Urinary bladder (tissue), 3 donors: ENCODE measurements at regions not wholly inside any gene's neighbourhood (a gene's known extent, or its start where the extent isn't known, plus 50 kb on each side); places are given as distances from the start of the nearest gene placed in this dataset.

Source experiments
- DNase-seq: peaks from one replicate; pipeline ENCODE4 v3.0.0-alpha.2; 2015; ENCODE audit errors: extremely low spot score
- H3K27ac ChIP-seq: one replicate; pipeline ENCODE4 v1.5.1; 2013; ENCODE audit warnings: low read depth, mild to moderate bottlenecking, moderate library complexity
- H3K36me3 ChIP-seq: one replicate; pipeline ENCODE4 v1.6.1; 2013; ENCODE audit warnings: mild to moderate bottlenecking, moderate library complexity; ENCODE audit not compliant: insufficient read depth
- H3K4me1 ChIP-seq: one replicate; pipeline ENCODE4 v1.6.1; 2013; ENCODE audit warnings: mild to moderate bottlenecking, moderate library complexity; ENCODE audit not compliant: insufficient read depth
- H3K4me3 ChIP-seq: one replicate; pipeline ENCODE4 v1.5.1; 2013; ENCODE audit warnings: low read depth, low read length
- WGBS: extraction: QIAGEN DNeasy Blood & Tissue Kit; methylation state at CpG from one replicate; pipeline ENCODE4 v1.1.7; 2013; 5-methylcytosine and 5-hydroxymethylcytosine counted together
- donor health status: healthy with polysubstance abuse.
- donor health status: healthy.

- DNase-seq: no peak
- H3K27ac ChIP-seq: no peak overlapping the region
- H3K36me3 ChIP-seq: no peaks in the 10 kb centered on the region
- H3K4me1 ChIP-seq: no peaks in the 10 kb centered on the region
- 28% methylated on average over 6 of the region's 6 CpGs for WGBS
- no peak overlapping the region for H3K4me3 ChIP-seq
Measured at GRCh38 chr10:130545122-130545521, 408.9 kb downstream of the GLRX3 start.

- 65% methylated on average over 8 of the region's 8 CpGs for WGBS
- DNase-seq: no peak
- Histone ChIP-seq H3K4me1 (no peaks in the 10 kb centered on the region), H3K27ac (no peak overlapping the region), H3K36me3 (no peaks in the 10 kb centered on the region), H3K4me3 (no peak overlapping the region)
Measured at GRCh38 chr10:130545697-130546096, 409.5 kb downstream of the GLRX3 start.

DNA sequence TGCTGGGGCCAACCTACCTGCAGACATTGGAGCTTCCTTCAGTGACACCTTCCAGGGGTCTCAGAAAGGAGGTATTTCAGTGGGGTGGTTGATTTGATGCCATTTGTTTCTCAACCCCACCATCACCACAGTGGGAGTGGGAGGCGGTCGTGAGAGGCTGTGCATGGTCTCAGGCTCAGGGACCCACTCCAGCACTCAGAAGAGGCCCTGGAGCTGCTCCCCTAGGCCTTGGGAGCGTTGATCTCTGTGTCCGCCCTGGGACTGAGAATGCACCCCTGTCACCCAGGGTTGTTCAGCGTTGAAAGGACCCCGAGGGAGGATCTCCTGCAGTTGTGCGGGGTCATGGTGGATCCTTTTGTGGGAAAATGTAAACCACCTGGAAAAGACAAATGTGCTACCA is 410.6 kb downstream of the GLRX3 start:
- Histone ChIP-seq H3K27ac (no peak overlapping the region), H3K36me3 (no peaks in the 10 kb centered on the region), H3K4me1 (no peaks in the 10 kb centered on the region), H3K4me3 (no peak overlapping the region)
- 78% methylated on average over 7 of the region's 7 CpGs for WGBS
- no peak for DNase-seq

DNA sequence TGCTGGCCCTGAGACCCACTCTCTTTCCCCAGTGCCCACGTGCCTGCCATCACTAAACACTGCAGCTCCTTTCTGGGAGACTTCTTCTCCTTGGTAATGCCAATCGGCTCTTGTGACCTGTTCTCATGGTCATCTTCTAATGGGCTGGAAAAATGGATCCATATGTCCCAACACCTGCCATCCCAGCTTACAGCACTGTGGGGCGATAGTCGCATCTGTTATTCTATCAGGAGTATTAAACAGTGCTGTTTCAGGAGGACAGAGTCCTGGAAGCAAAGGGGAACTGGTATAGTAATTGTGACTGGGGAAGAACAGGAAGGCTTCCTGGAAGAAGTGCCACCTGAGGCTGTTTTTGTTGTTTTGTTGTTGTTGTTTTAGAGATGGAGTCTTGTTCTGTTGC is 411.2 kb downstream of the GLRX3 start:
- DNase-seq: no peak
- Histone ChIP-seq H3K36me3 (no peaks in the 10 kb centered on the region), H3K4me1 (no peaks in the 10 kb centered on the region), H3K4me3 (no peak overlapping the region), H3K27ac (no peak overlapping the region)
- WGBS: 63% methylated on average over 4 of the region's 4 CpGs

GRCh38 chr10:130550952-130551674 is 414.9 kb downstream of the GLRX3 start:
- Histone ChIP-seq H3K4me1 (no peaks in the 10 kb centered on the region), H3K4me3 (no peak overlapping the region), H3K36me3 (no peaks in the 10 kb centered on the region), H3K27ac (no peak overlapping the region)
- no peak for DNase-seq
- WGBS: 85% methylated on average over 21 of the region's 21 CpGs

- Histone ChIP-seq H3K36me3 (no peaks in the 10 kb centered on the region), H3K4me1 (no peaks in the 10 kb centered on the region), H3K27ac (no peak overlapping the region), H3K4me3 (no peak overlapping the region)
- 90% methylated on average over 7 of the region's 7 CpGs for WGBS
- no peak for DNase-seq
Measured at GRCh38 chr10:130551676-130552075, 415.5 kb downstream of the GLRX3 start.

DNA sequence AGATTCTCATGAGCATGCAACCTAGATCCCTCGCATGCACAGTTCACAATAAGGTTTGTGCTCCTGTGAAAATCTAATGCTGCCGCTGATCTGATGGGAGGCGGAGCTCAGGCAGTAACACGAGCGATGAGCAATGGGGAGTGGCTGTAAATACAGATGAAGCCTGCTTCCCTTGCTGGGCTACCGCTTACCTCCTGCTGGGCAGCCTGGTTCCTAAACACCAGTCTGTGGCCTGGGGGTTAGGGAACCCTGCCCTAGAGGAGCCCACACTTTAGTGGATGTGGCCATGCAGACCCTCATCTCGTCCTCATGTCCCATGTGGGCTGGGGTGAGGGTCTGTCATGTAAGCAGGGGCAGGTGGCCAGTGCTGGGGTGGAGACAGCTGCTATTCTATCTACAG is 417.6 kb downstream of the GLRX3 start:
- DNase-seq: no peak
- WGBS: 40% methylated on average over 7 of the region's 7 CpGs
- H3K36me3 ChIP-seq: no peaks in the 10 kb centered on the region

DNA sequence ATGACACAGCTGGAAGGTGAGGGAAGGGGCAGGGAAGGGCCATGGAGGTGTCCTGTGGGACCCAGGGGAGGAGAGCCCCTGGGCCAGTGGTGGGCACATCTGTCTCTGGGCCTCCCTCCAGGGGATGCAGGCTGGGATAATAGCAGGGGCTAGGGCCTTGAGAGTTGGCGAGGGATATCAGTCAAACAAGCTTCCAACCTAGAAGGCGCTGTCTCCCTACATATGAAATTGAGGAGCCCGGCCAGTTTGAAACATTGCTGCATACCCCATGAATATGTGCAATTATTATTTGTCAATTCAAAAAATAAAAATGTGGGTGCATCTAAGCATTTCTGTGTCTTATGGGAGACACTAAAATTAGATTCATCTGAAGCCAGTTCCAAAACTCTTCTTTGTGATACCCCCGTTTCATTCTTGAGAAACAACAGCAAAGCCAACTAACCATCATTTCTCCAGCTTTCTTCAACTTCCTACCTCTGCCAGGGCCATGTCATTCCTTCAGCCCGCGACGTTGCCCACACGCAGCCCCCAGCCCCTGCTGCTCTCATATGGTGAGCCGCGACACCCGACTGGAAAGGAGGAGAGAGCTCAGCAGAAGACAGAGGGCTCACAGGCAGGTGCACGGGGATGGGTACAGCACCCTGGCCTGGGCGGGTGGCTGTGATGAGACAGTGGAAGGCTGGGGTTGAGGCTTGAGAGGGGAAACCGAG is 418.7 kb downstream of the GLRX3 start:
- H3K4me3 ChIP-seq: no peak overlapping the region
- no peak overlapping the region for H3K27ac ChIP-seq
- DNase-seq: no peak
- WGBS: 82% methylated on average over 14 of the region's 14 CpGs
- no peaks in the 10 kb centered on the region for H3K36me3 ChIP-seq
- no peaks in the 10 kb centered on the region for H3K4me1 ChIP-seq

More for the DNA sequence above, 417.6 kb downstream of the GLRX3 start:
- Histone ChIP-seq H3K4me3 (no peak overlapping the region), H3K4me1 (no peaks in the 10 kb centered on the region), H3K27ac (no peak overlapping the region)

- WGBS: 85% methylated on average over 7 of the region's 7 CpGs
- Histone ChIP-seq H3K4me1 (no peaks in the 10 kb centered on the region), H3K4me3 (no peak overlapping the region), H3K36me3 (no peaks in the 10 kb centered on the region), H3K27ac (no peak overlapping the region)
- no peak for DNase-seq
Measured at GRCh38 chr10:130555411-130555750, 419.2 kb downstream of the GLRX3 start.

DNA sequence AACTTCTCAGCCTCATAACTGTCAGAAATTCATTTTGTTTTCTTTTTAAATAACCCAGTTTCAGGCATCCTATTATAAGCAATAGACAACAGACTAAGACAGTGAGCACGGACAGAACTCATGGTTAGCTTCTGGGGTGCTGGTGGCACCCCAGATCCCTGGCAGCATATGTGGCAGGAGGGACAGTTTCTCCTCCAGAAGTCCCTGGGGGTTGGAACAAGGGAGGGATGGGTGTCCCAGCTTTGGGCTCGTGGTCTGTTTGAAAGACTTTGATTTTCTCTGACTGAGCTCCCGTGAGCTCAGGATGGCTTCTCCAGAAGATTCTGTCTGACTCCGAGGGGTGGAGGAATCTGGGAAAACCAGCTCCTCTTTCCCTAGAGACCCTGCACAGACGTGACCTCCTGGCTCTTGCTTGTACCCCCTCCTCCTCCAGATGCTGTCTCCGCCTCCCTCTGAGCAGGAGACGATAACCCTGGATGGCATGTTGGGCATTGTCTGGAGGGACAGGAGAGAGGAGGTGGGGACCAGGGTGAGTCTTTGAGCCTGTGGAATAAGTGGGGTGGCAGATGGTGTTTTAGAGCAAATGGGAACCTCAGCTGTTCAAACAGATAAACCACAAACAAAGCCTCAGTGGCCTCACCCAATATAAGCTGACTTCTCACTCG is 421.1 kb downstream of the GLRX3 start:
- H3K4me1 ChIP-seq: no peaks in the 10 kb centered on the region
- H3K36me3 ChIP-seq: no peaks in the 10 kb centered on the region
- no peak overlapping the region for H3K4me3 ChIP-seq
- 66% methylated on average over 8 of the region's 8 CpGs for WGBS
- DNase-seq: no peak
- no peak overlapping the region for H3K27ac ChIP-seq

DNA sequence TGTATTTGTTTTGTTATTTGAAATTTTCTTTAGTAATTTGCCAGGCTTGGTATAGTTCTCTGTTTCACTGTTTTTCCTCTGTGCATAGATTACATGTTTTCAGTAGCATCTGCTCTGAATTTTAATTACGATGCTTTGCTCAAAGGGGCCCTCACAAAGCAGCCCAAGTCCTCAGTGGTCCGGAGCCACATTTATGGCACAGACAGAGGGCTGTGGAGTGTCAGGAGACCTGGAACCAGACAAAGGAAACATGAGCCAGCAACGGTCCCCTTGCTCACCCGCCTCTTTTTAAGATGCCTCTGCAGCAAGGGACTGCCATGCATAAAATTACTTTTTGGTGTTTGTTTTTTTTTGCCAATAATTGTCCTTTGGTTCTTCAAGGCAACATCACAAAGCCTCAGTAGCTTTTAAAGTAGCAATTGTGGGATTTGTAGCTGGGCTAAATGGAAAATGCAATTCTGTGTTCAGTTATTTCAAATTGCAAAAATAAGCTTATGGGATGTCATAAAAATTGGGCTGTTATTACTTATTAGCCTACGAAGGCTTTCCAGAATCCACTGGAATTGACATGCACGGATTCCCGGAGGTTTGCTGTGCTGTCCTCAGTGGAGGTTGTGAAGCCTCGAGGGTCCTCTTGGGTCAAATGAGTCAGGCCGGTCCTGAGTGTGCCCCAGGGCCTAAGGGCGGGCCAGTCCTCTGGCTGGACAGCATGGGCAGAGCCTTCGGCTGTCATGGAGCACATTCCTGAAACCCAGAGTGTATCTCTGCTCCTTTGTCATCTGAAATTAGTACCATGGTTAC is 422.8 kb downstream of the GLRX3 start:
- Histone ChIP-seq H3K27ac (no peak overlapping the region), H3K36me3 (no peaks in the 10 kb centered on the region), H3K4me3 (no peak overlapping the region), H3K4me1 (no peaks in the 10 kb centered on the region)
- no peak for DNase-seq
- 52% methylated on average over 11 of the region's 11 CpGs for WGBS

DNA sequence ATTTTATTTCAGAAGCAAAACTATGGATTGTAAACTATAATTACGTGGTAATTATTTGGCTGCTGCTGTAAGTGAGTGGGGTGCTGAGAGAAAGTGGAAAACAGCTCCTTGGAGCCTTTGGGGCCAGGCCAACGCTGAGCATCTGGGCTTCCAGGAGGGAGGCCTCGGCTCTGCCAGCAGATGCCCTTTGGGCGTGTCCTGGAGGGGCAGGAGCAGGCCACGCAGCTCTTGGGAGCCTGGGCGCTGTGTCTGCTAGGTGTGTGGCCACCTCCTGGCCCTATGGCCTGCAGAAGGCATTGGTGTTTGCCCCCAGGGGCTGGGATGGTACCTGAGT is 423.3 kb downstream of the GLRX3 start:
- DNase-seq: no peak
- WGBS: 73% methylated on average over 6 of the region's 6 CpGs
- no peak overlapping the region for H3K27ac ChIP-seq

DNA sequence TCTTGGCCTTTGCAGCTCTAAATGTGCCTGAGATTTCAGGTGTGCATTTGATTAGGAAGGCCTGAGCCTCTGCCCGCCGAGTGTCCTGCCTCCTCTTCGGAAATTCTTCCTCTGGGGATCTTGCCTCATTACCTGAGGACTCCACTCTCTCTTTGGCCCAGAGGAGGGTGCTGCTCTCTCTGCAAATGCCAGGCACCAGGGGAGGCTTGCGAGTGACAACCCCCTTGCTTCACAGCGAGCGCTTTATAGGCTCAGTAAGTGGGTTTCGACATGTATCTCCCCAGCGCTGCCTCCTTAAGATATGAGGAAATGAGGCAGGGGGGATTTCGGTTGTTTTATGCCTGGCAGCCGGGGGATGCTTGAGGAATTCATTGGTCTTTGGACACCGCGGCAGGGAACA is 423.9 kb downstream of the GLRX3 start:
- H3K4me1 ChIP-seq: no peaks in the 10 kb centered on the region
- DNase-seq: no peak
- no peak overlapping the region for H3K4me3 ChIP-seq
- H3K27ac ChIP-seq: no peak overlapping the region
- 53% methylated on average over 12 of the region's 12 CpGs for WGBS
- H3K36me3 ChIP-seq: no peaks in the 10 kb centered on the region

More for the DNA sequence above, 423.3 kb downstream of the GLRX3 start:
- Histone ChIP-seq H3K4me3 (no peak overlapping the region), H3K36me3 (no peaks in the 10 kb centered on the region), H3K4me1 (no peaks in the 10 kb centered on the region)
